ENCODE measurements at regions not wholly inside any gene's neighbourhood (a gene's known extent, or its start where the extent isn't known, plus 50 kb on each side); places are given as distances from the start of the nearest gene placed in this dataset.
"Not testable (repeated sequence)": the region's sequence is repeated elsewhere in the genome, so short reads cannot be mapped to it uniquely, and the experiment has no call there.

GRCh38 chr20:40634891-40635290 lies 54.1 kb downstream of the MAFB start:
- no peak for DNase-seq

GRCh38 chr20:40633123-40633850 lies 55.7 kb downstream of the MAFB start:
- no peak for DNase-seq

- DNase-seq: no peak
Measured at GRCh38 chr20:40632346-40632976, 56.6 kb downstream of the MAFB start.

DNA sequence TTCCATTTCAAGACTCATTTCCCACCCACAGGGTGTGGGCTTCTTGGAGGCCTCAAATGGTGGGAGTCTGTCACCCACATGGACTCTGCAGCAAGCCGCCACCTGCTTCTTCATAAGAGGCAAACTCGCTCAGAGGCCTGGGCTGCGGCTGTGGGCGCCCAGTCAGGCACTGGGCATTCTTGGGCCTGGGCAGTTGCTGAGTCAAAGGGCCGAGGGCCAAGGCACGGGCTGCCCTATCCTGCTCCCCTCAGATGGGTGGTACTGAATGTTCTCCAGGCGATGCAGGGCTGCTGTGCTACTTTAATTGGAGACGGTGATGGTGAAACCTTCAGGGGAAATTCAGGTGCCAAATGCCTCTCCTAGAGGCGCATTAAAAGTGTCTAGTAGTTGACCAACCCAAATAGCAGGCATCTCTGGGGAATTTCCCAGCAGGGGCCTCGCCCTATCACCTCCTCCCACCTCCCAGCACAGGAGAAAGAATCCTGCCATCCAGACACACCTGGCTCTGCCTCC lies 57.9 kb downstream of the MAFB start:
- DNase-seq: no peak

DNA sequence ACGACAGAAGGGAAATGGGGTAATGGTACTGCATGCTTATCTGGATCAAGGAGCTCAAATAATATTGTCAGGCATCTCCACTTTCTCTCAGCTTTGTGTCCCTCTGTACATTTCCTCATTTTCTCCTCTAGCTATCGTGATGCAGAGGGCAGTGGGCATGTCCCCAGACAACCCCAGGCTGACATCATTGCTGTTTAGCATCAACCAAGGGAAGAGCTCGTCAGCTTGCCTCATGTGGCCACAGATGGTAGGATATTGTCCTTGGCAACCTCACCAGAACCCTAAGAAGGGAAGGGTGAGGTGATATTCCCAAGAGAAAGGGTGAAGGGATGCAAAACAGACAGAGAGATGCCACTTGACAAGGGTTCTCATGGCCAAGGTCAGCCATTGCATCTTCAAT lies 58.3 kb downstream of the MAFB start:
- DNase-seq: no peak

- no peak for DNase-seq
Measured at GRCh38 chr20:40630099-40630498, 58.9 kb downstream of the MAFB start.

DNA sequence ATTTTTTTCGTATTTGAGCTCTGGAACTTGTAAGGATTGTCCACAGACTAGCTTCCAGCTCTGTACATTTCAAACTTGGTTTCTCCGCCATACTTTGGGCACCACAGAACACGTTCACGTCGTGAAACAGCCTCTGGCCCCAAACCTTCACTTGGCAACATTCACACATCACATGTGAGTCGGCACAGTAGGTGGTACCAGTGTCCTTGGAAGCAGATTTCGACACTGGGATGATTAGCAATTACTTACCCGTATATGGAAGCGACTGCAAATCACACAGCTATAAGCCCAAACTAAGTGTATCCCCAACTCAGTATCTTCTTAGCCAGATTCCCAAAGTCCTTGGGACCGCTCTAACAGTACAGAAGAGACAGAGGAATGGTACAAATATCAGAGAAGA lies 60.2 kb downstream of the MAFB start:
- DNase-seq: no peak

DNA sequence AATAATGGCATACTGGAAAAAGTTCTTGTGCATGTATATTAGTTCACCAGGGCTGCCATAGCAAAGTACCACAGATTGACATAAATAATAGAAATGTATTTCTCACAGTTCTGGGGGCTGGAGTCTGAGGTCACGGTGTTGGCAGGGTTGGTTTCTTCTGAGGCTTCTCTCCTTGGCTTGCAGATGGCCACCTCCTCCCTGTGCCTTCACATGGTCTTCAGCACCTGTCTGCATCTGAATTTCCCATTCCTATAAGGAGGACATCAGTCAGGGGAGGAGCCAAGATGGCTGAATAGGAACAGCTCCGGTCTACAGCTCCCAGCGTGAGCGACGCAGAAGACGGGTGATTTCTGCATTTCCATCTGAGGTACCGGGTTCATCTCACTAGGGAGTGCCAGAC lies 70.0 kb downstream of the MAFB start:
- DNase-seq: not testable (repeated sequence)

- DNase-seq: no peak
Measured at GRCh38 chr20:40617594-40617993, 71.4 kb downstream of the MAFB start.

- no peak for DNase-seq
Measured at GRCh38 chr20:40612837-40613236, 76.2 kb downstream of the MAFB start.

GRCh38 chr20:40612247-40612646 lies 76.8 kb downstream of the MAFB start:
- DNase-seq: no peak

- DNase-seq: no peak
Measured at GRCh38 chr20:40610730-40611129, 78.3 kb downstream of the MAFB start.

GRCh38 chr20:40607927-40608326 lies 81.1 kb downstream of the MAFB start:
- DNase-seq: no peak

- no peak for DNase-seq
Measured at GRCh38 chr20:40606660-40607059, 82.4 kb downstream of the MAFB start.

DNA sequence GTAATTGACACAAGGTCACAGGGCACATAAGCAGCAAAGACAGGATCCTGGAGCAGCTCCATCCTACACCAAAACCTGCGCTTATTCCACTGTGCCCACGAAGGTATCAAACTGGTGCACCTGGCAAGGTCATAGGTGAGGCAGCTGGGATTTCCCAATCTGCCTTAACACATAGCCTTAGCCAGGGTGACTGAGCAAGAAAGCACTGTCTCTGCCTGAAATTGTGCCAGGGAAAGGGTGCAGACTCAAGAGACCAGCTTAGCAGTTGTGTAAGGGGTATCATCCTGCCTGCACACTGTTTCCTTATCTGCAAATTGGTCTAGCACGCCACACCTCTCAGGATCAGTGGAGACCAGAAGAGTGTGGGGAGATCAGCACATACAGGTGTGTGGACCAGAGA lies 82.8 kb downstream of the MAFB start:
- DNase-seq: no peak

- DNase-seq: no peak
Measured at GRCh38 chr20:40604416-40604815, 84.6 kb downstream of the MAFB start.

DNA sequence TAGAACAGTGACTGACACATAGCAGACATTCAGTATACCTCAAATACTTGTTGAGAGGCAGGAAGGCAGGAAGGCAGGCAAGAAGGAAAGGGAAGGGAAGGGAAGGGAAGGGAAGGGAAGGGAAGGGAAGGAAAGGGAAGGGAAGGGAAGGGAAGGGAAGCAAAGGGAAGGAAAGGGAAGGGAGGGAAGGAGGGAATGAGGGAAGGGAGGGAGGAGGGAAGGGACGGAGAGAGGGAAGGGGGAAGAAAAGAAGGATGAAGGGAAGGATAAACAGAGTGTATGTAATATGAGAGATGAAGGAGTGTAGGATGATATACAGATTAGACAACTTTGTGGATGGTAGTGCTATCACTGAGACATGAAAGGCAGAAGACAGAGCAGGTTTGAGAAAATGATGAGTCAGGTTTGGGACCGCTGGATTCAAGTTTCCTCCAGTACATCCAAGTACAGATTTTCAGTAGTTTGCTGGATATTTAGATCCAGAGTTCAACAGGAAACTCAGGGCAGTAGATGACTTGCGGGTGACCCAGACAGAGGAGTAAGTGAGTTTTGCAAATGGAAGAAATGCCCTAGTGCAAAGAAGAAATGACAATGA lies 85.9 kb downstream of the MAFB start:
- DNase-seq: no peak

DNA sequence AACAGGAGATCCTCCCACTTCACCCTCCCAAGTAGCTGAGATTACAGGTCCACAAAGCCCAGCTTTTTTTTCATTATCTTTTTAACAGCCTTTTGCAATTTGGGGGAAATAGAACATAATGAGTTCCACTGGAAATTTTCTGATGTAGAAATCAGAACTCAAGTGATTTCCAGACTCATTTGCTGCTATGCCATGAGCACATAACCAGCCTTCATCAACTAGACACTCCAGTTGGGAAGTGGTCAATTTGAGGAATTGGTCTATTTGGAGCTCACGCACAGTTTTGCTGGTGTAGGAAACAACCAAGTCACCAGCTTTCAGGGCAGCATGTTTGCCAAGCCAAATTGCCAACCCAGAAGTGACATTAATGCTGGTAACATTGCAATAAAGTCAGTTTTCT lies 86.7 kb downstream of the MAFB start:
- DNase-seq: no peak

DNA sequence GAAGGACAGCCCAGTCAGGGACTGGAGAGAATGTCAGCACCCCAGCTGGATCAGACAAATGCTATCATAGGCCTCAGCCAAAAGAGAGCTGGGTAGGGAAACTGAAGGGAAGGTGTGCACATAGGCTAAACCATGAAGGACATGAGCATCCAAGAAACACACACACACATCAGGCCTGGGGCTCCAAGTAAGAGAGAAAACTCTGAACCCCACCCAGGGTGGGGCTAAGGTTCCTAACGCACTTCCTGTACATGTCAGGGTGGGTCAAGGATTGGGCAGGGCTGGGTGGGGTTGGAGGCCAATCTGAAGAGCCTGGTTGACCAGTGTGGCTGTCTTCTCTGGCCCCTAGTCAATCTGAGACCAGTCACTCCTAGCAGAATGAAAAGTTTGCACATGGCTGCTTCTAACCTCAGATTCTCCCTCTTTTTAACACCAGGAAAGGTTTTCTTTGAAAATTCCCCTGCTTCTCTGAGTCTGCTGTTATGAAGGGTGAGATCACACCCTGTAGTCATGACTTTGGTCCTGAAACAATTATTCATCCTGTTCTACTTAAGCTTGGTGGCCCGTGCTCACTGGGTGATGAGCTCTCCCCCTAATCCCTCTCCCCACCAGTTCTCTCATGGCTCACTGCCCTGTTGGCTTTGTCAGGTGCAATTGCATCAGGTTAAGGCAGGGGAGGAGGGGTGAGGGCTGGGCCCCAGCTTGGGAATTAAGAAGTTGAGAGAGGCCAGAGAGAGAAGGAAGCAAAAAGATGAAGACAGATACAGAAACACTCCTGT lies 88.4 kb downstream of the MAFB start:
- DNase-seq: no peak

GRCh38 chr20:40599987-40600386 lies 89.0 kb downstream of the MAFB start:
- no peak for DNase-seq

DNA sequence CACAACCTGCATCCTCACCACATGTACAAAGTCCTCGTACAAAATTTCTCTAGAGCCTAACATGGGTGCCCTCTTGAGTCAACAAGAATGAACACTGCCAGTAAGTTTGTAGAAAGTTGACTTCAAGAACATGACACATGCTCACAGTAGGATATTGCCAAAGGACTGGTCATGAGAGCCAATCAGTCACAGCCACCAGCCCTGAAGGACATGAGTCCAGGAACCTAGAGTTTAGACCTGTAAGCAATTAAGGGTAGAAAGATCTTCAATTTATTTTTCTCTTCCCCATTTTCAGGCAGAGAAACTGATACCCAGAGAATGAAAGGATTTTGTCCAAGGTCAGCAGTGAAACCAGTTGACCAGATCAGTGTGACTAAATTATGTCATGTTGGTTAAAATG lies 96.1 kb downstream of the MAFB start:
- no peak for DNase-seq

GRCh38 chr20:40591536-40591935 lies 97.5 kb downstream of the MAFB start:
- no peak for DNase-seq

DNA sequence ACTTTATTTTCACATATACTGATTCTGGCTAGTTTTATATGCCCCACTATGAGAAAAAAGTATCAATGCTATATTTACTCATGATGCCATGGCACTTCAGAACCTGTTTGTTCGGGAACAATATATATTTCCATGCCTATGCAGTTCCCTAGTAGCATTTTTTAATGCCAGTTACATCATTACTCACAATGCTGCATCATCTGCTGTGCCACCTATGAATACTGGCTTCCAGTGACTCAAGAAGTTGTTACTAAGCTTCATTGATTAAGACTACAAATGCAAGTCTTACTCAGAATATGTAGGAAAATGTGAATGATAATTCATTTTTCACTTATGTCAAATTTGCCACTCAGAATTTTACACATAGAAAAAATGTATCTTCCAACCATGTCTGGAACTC lies 97.9 kb downstream of the MAFB start:
- DNase-seq: no peak

All from hindlimb muscle (tissue), 1 donor.